GM18867 (cell line): ENCODE measurements at regions not wholly inside any gene's neighbourhood (a gene's known extent, or its start where the extent isn't known, plus 50 kb on each side); places are given as distances from the start of the nearest gene placed in this dataset.
"Not testable (repeated sequence)": the region's sequence is repeated elsewhere in the genome, so short reads cannot be mapped to it uniquely, and the experiment has no call there.

Source experiments
- ATAC-seq: cut with Tn5 transposase; IDR thresholded peaks from one replicate; pipeline ENCODE4 v1.9.1; 2021; ENCODE audit warnings: mild to moderate bottlenecking, moderate library complexity; ENCODE audit not compliant: unreplicated experiment

DNA sequence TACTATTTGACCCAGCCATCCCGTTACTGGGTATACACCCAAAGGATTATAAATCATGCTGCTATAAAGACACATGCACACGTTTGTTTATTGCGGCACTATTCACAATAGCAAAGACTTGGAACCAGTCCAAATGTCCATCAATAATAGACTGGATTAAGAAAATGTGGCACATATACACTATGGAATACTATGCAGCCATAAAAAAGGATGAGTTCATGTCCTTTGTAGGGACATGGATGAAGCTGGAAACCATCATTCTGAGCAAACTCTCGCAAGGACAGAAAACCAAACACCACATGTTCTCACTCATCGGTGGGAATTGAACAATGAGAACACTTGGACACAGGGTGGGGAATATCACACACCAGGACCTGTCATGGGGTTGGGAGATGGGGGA lies 56.7 kb upstream of the SELENOP start:
- ATAC-seq = not testable (repeated sequence)

GRCh38 chr5:42864749-42865148 lies 53.1 kb upstream of the SELENOP start:
- ATAC-seq = not testable (repeated sequence)
